WTC11 (cell line): ENCODE measurements at regions not wholly inside any gene's neighbourhood (a gene's known extent, or its start where the extent isn't known, plus 50 kb on each side); places are given as distances from the start of the nearest gene placed in this dataset.

Experiments
- CREM ChIP-seq: sonication (generic); formaldehyde crosslinking; IDR thresholded peaks from 2 replicates; pipeline ENCODE4 v1.8.1; 2022; ENCODE audit warnings: mild to moderate bottlenecking, missing genetic modification reagents, moderate library complexity
- MXD4 ChIP-seq: fragments of 250-450 bp; sonication (Bioruptor Pico); IDR thresholded peaks from 2 replicates; pipeline ENCODE4 v1.8.0; 2021; ENCODE audit warnings: mild to moderate bottlenecking, moderate library complexity, borderline replicate concordance
- NR1H2 ChIP-seq: sonication (generic); formaldehyde crosslinking; IDR thresholded peaks from 2 replicates; pipeline ENCODE4 v1.9.0; 2021; ENCODE audit warnings: mild to moderate bottlenecking, moderate library complexity, missing genetic modification reagents
- RELA ChIP-seq: sonication (generic); formaldehyde crosslinking; IDR thresholded peaks from 2 replicates; pipeline ENCODE4 v1.8.1; 2022; ENCODE audit warnings: missing genetic modification reagents, mild to moderate bottlenecking, borderline replicate concordance
- TCF7 ChIP-seq: sonication (generic); formaldehyde crosslinking; IDR thresholded peaks from 2 replicates; pipeline ENCODE4 v1.8.0; 2022; ENCODE audit warnings: mild to moderate bottlenecking, low read depth, missing genetic modification reagents, moderate library complexity
- ZNF232 ChIP-seq: sonication (generic); formaldehyde crosslinking; IDR thresholded peaks from 2 replicates; pipeline ENCODE4 v1.8.0; 2022; ENCODE audit warnings: mild to moderate bottlenecking, missing genetic modification reagents
- TF ChIP-seq, protein P1 (sequence below): sonication (generic); formaldehyde crosslinking; IDR thresholded peaks from 2 replicates; pipeline ENCODE4 v1.8.0; 2022; ENCODE audit warnings: mild to moderate bottlenecking, missing genetic modification reagents
- TF ChIP-seq, protein P2 (sequence below): fragments of 200-600 bp; IDR thresholded peaks from 2 replicates; pipeline ENCODE4 v1.8.0; 2022; ENCODE audit warnings: antibody characterized with exemption
- TF ChIP-seq, protein P3 (sequence below): sonication (generic); formaldehyde crosslinking; IDR thresholded peaks from 2 replicates; pipeline ENCODE4 v1.8.1; 2023; ENCODE audit warnings: mild to moderate bottlenecking, missing genetic modification reagents

DNA sequence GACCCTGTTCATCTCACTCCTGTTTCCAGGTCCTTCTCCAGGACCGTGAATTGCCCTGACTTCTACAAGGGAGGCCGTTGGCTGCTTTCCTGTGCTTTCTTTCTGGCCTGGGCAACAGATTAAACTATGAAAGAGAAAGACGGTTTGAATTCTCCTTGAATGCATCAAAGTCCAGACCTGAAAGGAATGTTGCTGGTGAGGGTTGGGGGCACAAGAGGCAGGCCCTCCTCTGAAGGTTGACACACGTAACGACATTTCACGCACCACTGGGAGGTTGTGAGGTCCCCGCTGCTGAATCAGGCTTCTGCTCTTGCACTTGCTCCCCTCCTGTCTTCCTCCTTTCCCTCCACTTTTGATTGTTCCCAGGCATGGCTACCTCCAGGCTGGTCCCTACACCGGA lies 141.9 kb downstream of the CYRIA start:
- no peak for TF ChIP-seq NR1H2 (CRISPR knock-in tag)
- no peak for TF ChIP-seq ZNF232 (CRISPR knock-in tag)
- TF ChIP-seq, protein P1, sequence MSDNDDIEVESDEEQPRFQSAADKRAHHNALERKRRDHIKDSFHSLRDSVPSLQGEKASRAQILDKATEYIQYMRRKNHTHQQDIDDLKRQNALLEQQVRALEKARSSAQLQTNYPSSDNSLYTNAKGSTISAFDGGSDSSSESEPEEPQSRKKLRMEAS (CRISPR knock-in tag) = no peak
- TF ChIP-seq CREM (CRISPR knock-in tag) = no peak
- no peak for TF ChIP-seq MXD4 (CRISPR knock-in tag)
- TF ChIP-seq, protein P2, sequence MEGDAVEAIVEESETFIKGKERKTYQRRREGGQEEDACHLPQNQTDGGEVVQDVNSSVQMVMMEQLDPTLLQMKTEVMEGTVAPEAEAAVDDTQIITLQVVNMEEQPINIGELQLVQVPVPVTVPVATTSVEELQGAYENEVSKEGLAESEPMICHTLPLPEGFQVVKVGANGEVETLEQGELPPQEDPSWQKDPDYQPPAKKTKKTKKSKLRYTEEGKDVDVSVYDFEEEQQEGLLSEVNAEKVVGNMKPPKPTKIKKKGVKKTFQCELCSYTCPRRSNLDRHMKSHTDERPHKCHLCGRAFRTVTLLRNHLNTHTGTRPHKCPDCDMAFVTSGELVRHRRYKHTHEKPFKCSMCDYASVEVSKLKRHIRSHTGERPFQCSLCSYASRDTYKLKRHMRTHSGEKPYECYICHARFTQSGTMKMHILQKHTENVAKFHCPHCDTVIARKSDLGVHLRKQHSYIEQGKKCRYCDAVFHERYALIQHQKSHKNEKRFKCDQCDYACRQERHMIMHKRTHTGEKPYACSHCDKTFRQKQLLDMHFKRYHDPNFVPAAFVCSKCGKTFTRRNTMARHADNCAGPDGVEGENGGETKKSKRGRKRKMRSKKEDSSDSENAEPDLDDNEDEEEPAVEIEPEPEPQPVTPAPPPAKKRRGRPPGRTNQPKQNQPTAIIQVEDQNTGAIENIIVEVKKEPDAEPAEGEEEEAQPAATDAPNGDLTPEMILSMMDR = no peak
- TF ChIP-seq, protein P3, sequence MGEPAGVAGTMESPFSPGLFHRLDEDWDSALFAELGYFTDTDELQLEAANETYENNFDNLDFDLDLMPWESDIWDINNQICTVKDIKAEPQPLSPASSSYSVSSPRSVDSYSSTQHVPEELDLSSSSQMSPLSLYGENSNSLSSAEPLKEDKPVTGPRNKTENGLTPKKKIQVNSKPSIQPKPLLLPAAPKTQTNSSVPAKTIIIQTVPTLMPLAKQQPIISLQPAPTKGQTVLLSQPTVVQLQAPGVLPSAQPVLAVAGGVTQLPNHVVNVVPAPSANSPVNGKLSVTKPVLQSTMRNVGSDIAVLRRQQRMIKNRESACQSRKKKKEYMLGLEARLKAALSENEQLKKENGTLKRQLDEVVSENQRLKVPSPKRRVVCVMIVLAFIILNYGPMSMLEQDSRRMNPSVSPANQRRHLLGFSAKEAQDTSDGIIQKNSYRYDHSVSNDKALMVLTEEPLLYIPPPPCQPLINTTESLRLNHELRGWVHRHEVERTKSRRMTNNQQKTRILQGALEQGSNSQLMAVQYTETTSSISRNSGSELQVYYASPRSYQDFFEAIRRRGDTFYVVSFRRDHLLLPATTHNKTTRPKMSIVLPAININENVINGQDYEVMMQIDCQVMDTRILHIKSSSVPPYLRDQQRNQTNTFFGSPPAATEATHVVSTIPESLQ (CRISPR knock-in tag) = no peak
- no peak for TF ChIP-seq TCF7
- TF ChIP-seq RELA (CRISPR knock-in tag) = no peak
